SK-N-SH treated with all-trans-retinoic acid at 6 μM for 48 hours (cell line): ENCODE measurements at regions not wholly inside any gene's neighbourhood (a gene's known extent, or its start where the extent isn't known, plus 50 kb on each side); places are given as distances from the start of the nearest gene placed in this dataset.

Experiments
- GLIS3 ChIP-seq: fragments of 250-450 bp; sonication (Bioruptor Pico); IDR thresholded peaks from 2 replicates; pipeline ENCODE4 v1.5.0; 2020; ENCODE audit warnings: mild to moderate bottlenecking, moderate library complexity
- RARB ChIP-seq: fragments of 250-450 bp; sonication (Bioruptor Pico); IDR thresholded peaks from 2 replicates; pipeline ENCODE4 v1.8.0; 2021; ENCODE audit warnings: mild to moderate bottlenecking, moderate library complexity
- ZFP3 ChIP-seq: fragments of 250-450 bp; sonication (Bioruptor Pico); IDR thresholded peaks from 2 replicates; pipeline ENCODE4 v1.5.0; 2020; ENCODE audit warnings: mild to moderate bottlenecking, moderate library complexity
- TF ChIP-seq, protein P1 (sequence below): fragments of 250-450 bp; sonication (Bioruptor Pico); IDR thresholded peaks from 2 replicates; pipeline ENCODE4 v1.5.1; 2020; ENCODE audit warnings: low read depth, mild to moderate bottlenecking, moderate library complexity

DNA sequence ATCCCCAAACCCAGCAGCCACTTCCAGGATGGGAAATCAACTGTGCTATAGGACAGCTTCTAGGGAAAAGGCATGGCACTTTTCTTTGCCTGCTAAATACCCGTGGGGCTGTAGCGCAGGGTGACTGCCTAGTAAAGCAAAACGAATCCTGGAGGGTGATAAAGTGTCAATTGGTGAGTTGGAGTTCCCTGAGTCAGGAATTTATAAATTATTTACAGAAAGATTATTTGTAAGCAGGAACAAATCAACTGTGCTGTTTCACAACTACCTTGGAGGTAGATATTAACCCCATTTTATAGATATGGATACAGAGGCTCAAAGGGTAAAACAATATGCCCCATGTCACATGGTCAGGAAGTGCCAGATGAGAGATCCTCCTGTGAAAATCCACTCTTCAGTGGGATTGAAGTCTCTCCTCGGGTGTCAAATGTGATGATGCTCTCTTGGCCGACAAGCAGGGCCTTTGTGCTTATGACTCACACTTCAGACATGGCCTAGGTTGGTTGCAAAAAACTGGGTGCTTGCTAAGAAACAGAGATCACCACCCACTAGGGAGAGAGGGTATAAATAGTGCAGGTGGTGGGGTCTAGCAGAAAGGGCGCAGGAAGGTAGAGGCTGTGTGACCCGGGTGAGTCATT lies 383.2 kb upstream of the ZMIZ1 start:
- TF ChIP-seq, protein P1, sequence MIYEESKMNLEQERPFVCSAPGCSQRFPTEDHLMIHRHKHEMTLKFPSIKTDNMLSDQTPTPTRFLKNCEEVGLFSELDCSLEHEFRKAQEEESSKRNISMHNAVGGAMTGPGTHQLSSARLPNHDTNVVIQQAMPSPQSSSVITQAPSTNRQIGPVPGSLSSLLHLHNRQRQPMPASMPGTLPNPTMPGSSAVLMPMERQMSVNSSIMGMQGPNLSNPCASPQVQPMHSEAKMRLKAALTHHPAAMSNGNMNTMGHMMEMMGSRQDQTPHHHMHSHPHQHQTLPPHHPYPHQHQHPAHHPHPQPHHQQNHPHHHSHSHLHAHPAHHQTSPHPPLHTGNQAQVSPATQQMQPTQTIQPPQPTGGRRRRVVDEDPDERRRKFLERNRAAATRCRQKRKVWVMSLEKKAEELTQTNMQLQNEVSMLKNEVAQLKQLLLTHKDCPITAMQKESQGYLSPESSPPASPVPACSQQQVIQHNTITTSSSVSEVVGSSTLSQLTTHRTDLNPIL: no peak
- TF ChIP-seq GLIS3 (CRISPR knock-in tag) (no peak), RARB (no peak), ZFP3 (CRISPR knock-in tag) (no peak)
